Liver (tissue), 7 donors: ENCODE measurements at regions not wholly inside any gene's neighbourhood (a gene's known extent, or its start where the extent isn't known, plus 50 kb on each side); places are given as distances from the start of the nearest gene placed in this dataset.

Experiments
- DNase-seq: peaks from one replicate; pipeline ENCODE4 v3.0.0-alpha.2; 2017; ENCODE audit warnings: low spot score
- H3K27ac ChIP-seq, 2 donors: one replicate each; pipeline ENCODE4 v1.7.0; 2013; ENCODE audit warnings: inconsistent platforms in 2 of 2, low read length in 2 of 2, control low read depth in 1 of 2, low read depth in 1 of 2, mild to moderate bottlenecking in 1 of 2
- H3K27me3 ChIP-seq, 4 donors: one replicate each; pipeline versions ENCODE4 v1.6.1 to v1.7.0; 2013; ENCODE audit warnings: low read length in 3 of 4, inconsistent platforms in 1 of 4, mild to moderate bottlenecking in 1 of 4, moderate library complexity in 1 of 4; ENCODE audit not compliant: control insufficient read depth in 4 of 4, insufficient read depth in 4 of 4
- H3K36me3 ChIP-seq, 4 donors: one replicate each; pipeline versions ENCODE4 v1.6.1 to v1.7.0; 2013; ENCODE audit warnings: low read length in 3 of 4, mild to moderate bottlenecking in 3 of 4, low read depth in 1 of 4, moderate library complexity in 1 of 4; ENCODE audit not compliant: control insufficient read depth in 4 of 4, insufficient read depth in 3 of 4
- H3K4me1 ChIP-seq, 4 donors: one replicate each; pipeline versions ENCODE4 v1.6.1 to v1.7.0; 2013; ENCODE audit warnings: low read length in 3 of 4, mild to moderate bottlenecking in 3 of 4, moderate library complexity in 1 of 4; ENCODE audit not compliant: control insufficient read depth in 4 of 4, insufficient read depth in 4 of 4
- H3K4me3 ChIP-seq, 3 donors: one replicate each; pipeline versions ENCODE4 v1.6.1 to v1.7.0; 2013; ENCODE audit warnings: low read length in 3 of 3, control low read depth in 1 of 3, low read depth in 1 of 3, mild to moderate bottlenecking in 1 of 3
- H3K9ac ChIP-seq, 2 donors: one replicate each; pipeline ENCODE4 v1.7.0; 2013; ENCODE audit warnings: low read length in 2 of 2, mild to moderate bottlenecking in 2 of 2, moderate library complexity in 2 of 2, control low read depth in 1 of 2, low read depth in 1 of 2
- H3K9me3 ChIP-seq, 4 donors: one replicate each; pipeline versions ENCODE4 v1.6.1 to v1.7.0; 2013; ENCODE audit warnings: low read length in 3 of 4; ENCODE audit not compliant: control insufficient read depth in 4 of 4
- EGR1 ChIP-seq, 2 donors: IDR thresholded peaks; 2 replicates each; pipeline ENCODE4 v1.6.1; 2016 to 2018; ENCODE audit warnings: antibody characterized with exemption in 2 of 2, low read depth in 2 of 2
- FOXA1 ChIP-seq: IDR thresholded peaks from 2 replicates; pipeline ENCODE4 v1.6.1; 2016; ENCODE audit warnings: antibody characterized with exemption
- GABPA ChIP-seq, 2 donors: IDR thresholded peaks in 1 of 2; conservative IDR thresholded peaks in 1 of 2; 2 replicates each; pipeline ENCODE4 v1.6.1; 2016; ENCODE audit warnings: antibody characterized with exemption in 2 of 2, mild to moderate bottlenecking in 1 of 2, moderate library complexity in 1 of 2
- HNF4G ChIP-seq: IDR thresholded peaks from 2 replicates; pipeline ENCODE4 v1.6.1; 2016; ENCODE audit warnings: antibody characterized with exemption
- RAD21 ChIP-seq, 2 donors: IDR thresholded peaks; 2 replicates each; pipeline ENCODE4 v1.6.1; 2016; ENCODE audit warnings: antibody characterized with exemption in 2 of 2, mild to moderate bottlenecking in 2 of 2
- SP1 ChIP-seq: IDR thresholded peaks from 2 replicates; pipeline ENCODE4 v1.6.1; 2018; ENCODE audit warnings: antibody characterized with exemption, mild to moderate bottlenecking
- TAF1 ChIP-seq: conservative IDR thresholded peaks from 2 replicates; pipeline ENCODE4 v1.6.1; 2016; ENCODE audit warnings: antibody characterized with exemption, mild to moderate bottlenecking
- YY1 ChIP-seq: IDR thresholded peaks from 2 replicates; pipeline ENCODE4 v1.6.1; 2016; ENCODE audit warnings: antibody characterized with exemption, mild to moderate bottlenecking
- WGBS: extraction: QIAGEN DNeasy Blood & Tissue Kit; methylation state at CpG from one replicate; pipeline ENCODE4 v1.1.7; 2013; 5-methylcytosine and 5-hydroxymethylcytosine counted together
- TF ChIP-seq, protein P1 (sequence below): IDR thresholded peaks from 2 replicates; pipeline ENCODE4 v1.6.1; 2016; ENCODE audit warnings: antibody characterized with exemption
- TF ChIP-seq, protein P2 (sequence below): IDR thresholded peaks from 2 replicates; pipeline ENCODE4 v1.6.1; 2016; ENCODE audit warnings: antibody characterized with exemption
- TF ChIP-seq, protein P3 (sequence below): IDR thresholded peaks from 2 replicates; pipeline ENCODE4 v1.6.1; 2016; ENCODE audit warnings: antibody characterized with exemption, mild to moderate bottlenecking
- TF ChIP-seq, protein P4 (sequence below): IDR thresholded peaks from 2 replicates; pipeline ENCODE4 v1.6.1; 2016; ENCODE audit warnings: antibody characterized with exemption
- donor health status: healthy.
- donor health status: healthy.
- donor health status: healthy.
- donor health status: healthy.

DNA sequence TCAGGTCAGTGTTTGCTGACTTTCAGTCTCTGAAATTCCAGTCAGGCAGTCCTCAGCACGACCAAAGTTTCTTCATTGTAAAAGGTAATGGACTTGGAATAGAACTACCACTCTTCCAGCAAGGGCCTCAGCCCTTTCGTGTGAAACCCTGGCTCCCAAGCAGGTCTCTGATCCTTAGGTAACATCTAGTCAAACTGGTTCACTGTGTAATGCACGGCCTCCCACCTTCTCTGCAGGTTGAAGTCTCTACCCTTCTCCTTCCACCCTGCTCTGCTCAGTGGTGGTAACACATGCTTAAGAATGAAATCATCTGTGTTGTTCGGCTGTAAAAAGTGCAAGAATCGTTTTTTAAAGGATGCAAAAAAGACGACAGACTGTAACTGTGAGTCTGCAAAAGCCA is 287.2 kb upstream of the POU3F2 start:
- Histone ChIP-seq H3K4me1 (no peaks in the 10 kb centered on the region), H3K27me3 (peaks cover 0 to 6% (median 0%) of the 10 kb centered on the region in 4 donors), H3K9me3 (no peaks in the 10 kb centered on the region), H3K4me3 (no peak overlapping the region), H3K27ac (no peak overlapping the region), H3K9ac (no peak overlapping the region), H3K36me3 (no peaks in the 10 kb centered on the region)
- DNase-seq: no peak
- whole genome bisulfite sequencing: 62% methylated on average over 6 of the region's 6 CpGs
- TF ChIP-seq, protein P1, sequence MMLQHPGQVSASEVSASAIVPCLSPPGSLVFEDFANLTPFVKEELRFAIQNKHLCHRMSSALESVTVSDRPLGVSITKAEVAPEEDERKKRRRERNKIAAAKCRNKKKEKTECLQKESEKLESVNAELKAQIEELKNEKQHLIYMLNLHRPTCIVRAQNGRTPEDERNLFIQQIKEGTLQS: no peak
- TF ChIP-seq, protein P2, sequence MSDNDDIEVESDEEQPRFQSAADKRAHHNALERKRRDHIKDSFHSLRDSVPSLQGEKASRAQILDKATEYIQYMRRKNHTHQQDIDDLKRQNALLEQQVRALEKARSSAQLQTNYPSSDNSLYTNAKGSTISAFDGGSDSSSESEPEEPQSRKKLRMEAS: no peak
- TF ChIP-seq RAD21 (IDR thresholded peaks at IDR 0.05) (no peak), GABPA (IDR thresholded peaks at IDR 0.05 in 1 of 2, conservative IDR thresholded peaks at IDR 0.05 in 1 of 2) (no peak), TAF1 (no peak), HNF4G (no peak), YY1 (no peak), SP1 (no peak), FOXA1 (no peak), EGR1 (IDR thresholded peaks at IDR 0.05; ENCODE audit: low read depth in 2 of 2) (no peak)
- TF ChIP-seq, protein P3, sequence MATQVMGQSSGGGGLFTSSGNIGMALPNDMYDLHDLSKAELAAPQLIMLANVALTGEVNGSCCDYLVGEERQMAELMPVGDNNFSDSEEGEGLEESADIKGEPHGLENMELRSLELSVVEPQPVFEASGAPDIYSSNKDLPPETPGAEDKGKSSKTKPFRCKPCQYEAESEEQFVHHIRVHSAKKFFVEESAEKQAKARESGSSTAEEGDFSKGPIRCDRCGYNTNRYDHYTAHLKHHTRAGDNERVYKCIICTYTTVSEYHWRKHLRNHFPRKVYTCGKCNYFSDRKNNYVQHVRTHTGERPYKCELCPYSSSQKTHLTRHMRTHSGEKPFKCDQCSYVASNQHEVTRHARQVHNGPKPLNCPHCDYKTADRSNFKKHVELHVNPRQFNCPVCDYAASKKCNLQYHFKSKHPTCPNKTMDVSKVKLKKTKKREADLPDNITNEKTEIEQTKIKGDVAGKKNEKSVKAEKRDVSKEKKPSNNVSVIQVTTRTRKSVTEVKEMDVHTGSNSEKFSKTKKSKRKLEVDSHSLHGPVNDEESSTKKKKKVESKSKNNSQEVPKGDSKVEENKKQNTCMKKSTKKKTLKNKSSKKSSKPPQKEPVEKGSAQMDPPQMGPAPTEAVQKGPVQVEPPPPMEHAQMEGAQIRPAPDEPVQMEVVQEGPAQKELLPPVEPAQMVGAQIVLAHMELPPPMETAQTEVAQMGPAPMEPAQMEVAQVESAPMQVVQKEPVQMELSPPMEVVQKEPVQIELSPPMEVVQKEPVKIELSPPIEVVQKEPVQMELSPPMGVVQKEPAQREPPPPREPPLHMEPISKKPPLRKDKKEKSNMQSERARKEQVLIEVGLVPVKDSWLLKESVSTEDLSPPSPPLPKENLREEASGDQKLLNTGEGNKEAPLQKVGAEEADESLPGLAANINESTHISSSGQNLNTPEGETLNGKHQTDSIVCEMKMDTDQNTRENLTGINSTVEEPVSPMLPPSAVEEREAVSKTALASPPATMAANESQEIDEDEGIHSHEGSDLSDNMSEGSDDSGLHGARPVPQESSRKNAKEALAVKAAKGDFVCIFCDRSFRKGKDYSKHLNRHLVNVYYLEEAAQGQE: no peak
- TF ChIP-seq, protein P4, sequence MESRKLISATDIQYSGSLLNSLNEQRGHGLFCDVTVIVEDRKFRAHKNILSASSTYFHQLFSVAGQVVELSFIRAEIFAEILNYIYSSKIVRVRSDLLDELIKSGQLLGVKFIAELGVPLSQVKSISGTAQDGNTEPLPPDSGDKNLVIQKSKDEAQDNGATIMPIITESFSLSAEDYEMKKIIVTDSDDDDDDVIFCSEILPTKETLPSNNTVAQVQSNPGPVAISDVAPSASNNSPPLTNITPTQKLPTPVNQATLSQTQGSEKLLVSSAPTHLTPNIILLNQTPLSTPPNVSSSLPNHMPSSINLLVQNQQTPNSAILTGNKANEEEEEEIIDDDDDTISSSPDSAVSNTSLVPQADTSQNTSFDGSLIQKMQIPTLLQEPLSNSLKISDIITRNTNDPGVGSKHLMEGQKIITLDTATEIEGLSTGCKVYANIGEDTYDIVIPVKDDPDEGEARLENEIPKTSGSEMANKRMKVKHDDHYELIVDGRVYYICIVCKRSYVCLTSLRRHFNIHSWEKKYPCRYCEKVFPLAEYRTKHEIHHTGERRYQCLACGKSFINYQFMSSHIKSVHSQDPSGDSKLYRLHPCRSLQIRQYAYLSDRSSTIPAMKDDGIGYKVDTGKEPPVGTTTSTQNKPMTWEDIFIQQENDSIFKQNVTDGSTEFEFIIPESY: no peak

DNA sequence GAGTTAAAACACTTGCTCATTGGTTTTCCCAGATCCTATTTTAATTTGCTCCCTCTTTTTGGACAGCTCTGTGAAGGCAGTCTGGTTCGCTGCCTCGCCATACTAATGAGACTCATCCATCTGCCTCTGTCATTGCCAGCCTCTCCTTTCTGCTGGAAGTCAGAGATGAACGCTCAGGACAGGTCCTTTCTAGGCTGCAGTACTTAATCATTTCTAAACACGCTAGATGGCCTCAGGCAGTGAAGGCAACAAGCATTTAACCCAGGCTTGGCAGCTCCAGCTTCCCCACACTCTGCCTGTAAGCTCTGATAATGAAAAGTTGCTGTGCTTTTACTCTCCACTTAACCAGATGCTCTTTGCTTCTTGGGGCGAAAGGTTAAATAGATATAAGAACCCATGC is 286.7 kb upstream of the POU3F2 start:
- DNase-seq: no peak
- H3K9me3 ChIP-seq: no peaks in the 10 kb centered on the region
- no peaks in the 10 kb centered on the region for H3K4me1 ChIP-seq
- peaks cover 0 to 4% (median 0%) of the 10 kb centered on the region in 4 donors for H3K27me3 ChIP-seq
- no peaks in the 10 kb centered on the region for H3K36me3 ChIP-seq
- no peak overlapping the region for H3K4me3 ChIP-seq
- H3K9ac ChIP-seq: no peak overlapping the region
- H3K27ac ChIP-seq: no peak overlapping the region
- 79% methylated on average over 5 of the region's 5 CpGs for WGBS
- no peak for TF ChIP-seq TAF1
- TF ChIP-seq, protein P1: no peak
- TF ChIP-seq, protein P2: no peak
